Mesenchymal stem cell (in vitro differentiated cells and primary cell): ENCODE measurements at regions not wholly inside any gene's neighbourhood (a gene's known extent, or its start where the extent isn't known, plus 50 kb on each side); places are given as distances from the start of the nearest gene placed in this dataset.

Source experiments
- DNase-seq: peaks from one replicate; pipeline ENCODE4 v3.0.0-alpha.2; 2013
- H2AFZ ChIP-seq: one replicate; pipeline ENCODE4 v1.6.1; 2013; ENCODE audit warnings: low read depth, mild to moderate bottlenecking, control low read depth, inconsistent platforms, low read length, moderate library complexity
- H2AK5ac ChIP-seq: 2 replicates; pipeline ENCODE4 v1.6.1; 2013; ENCODE audit warnings: low read length, moderate library complexity, mild to moderate bottlenecking, inconsistent platforms; ENCODE audit not compliant: severe bottlenecking
- H2BK120ac ChIP-seq: one replicate; pipeline ENCODE4 v1.6.1; 2013; ENCODE audit warnings: low read depth, mild to moderate bottlenecking, inconsistent platforms, low read length, moderate library complexity
- H2BK12ac ChIP-seq, 2 experiments: one replicate each; pipeline ENCODE4 v1.6.1; 2013; ENCODE audit warnings: inconsistent platforms in 2 of 2, low read length in 2 of 2, mild to moderate bottlenecking in 2 of 2, moderate library complexity in 2 of 2, control low read depth in 1 of 2
- H2BK15ac ChIP-seq: one replicate; pipeline ENCODE4 v1.6.1; 2013; ENCODE audit warnings: mild to moderate bottlenecking, low read depth, inconsistent platforms; ENCODE audit not compliant: poor library complexity, severe bottlenecking
- H2BK5ac ChIP-seq: 2 replicates; pipeline ENCODE4 v1.6.1; 2013; ENCODE audit warnings: low read depth, mild to moderate bottlenecking, low read length, control low read depth, inconsistent platforms; ENCODE audit not compliant: poor library complexity, severe bottlenecking
- H3K14ac ChIP-seq, 2 experiments: one replicate each; pipeline ENCODE4 v1.6.1; 2013; ENCODE audit warnings: inconsistent platforms in 2 of 2, low read length in 2 of 2, control low read depth in 1 of 2, mild to moderate bottlenecking in 1 of 2, moderate library complexity in 1 of 2
- H3K18ac ChIP-seq, 2 experiments: one replicate each; pipeline ENCODE4 v1.6.1; 2013; ENCODE audit warnings: inconsistent platforms in 2 of 2, low read length in 2 of 2, control low read depth in 1 of 2, low read depth in 1 of 2, mild to moderate bottlenecking in 1 of 2
- H3K23ac ChIP-seq, 2 experiments: one replicate each; pipeline ENCODE4 v1.6.1; 2013; ENCODE audit warnings: inconsistent platforms in 2 of 2, low read length in 2 of 2, mild to moderate bottlenecking in 2 of 2, moderate library complexity in 2 of 2, control low read depth in 1 of 2
- H3K27ac ChIP-seq: 2 replicates; pipeline ENCODE4 v1.5.1; 2013; ENCODE audit warnings: mild to moderate bottlenecking, moderate library complexity, low read length, control low read depth, inconsistent platforms; ENCODE audit not compliant: poor library complexity, severe bottlenecking
- H3K27me3 ChIP-seq, 2 experiments: 2 replicates each; pipeline versions ENCODE4 v1.6.1 to v1.7.0; 2013; ENCODE audit warnings: low read length in 2 of 2, mild to moderate bottlenecking in 2 of 2, moderate library complexity in 2 of 2, control low read depth in 1 of 2, inconsistent platforms in 1 of 2; ENCODE audit not compliant: control insufficient read depth in 1 of 2, insufficient read depth in 1 of 2
- H3K36me3 ChIP-seq, 2 experiments: 2 replicates each; pipeline versions ENCODE4 v1.6.1 to v1.7.0; 2013; ENCODE audit warnings: low read length in 2 of 2, control low read depth in 1 of 2, inconsistent platforms in 1 of 2, low read depth in 1 of 2, mild to moderate bottlenecking in 1 of 2; ENCODE audit not compliant: insufficient read depth in 2 of 2, control insufficient read depth in 1 of 2
- H3K4ac ChIP-seq, 2 experiments: one replicate each; pipeline ENCODE4 v1.6.1; 2013; ENCODE audit warnings: inconsistent platforms in 2 of 2, low read length in 2 of 2, mild to moderate bottlenecking in 2 of 2, moderate library complexity in 2 of 2, control low read depth in 1 of 2, low read depth in 1 of 2
- H3K4me1 ChIP-seq: 2 replicates; pipeline ENCODE4 v1.6.1; 2013; ENCODE audit warnings: low read depth, low read length, control low read depth; ENCODE audit not compliant: control insufficient read depth, insufficient read depth
- H3K4me2 ChIP-seq: 2 replicates; pipeline ENCODE4 v1.6.1; 2013; ENCODE audit warnings: low read length, mild to moderate bottlenecking, inconsistent platforms; ENCODE audit not compliant: poor library complexity, severe bottlenecking
- H3K4me3 ChIP-seq, 2 experiments: 2 replicates each; pipeline versions ENCODE4 v1.5.1 to v1.7.0; 2013; ENCODE audit warnings: low read length in 2 of 2, mild to moderate bottlenecking in 2 of 2, control low read depth in 1 of 2, low read depth in 1 of 2; ENCODE audit not compliant: insufficient read depth in 1 of 2
- H3K79me1 ChIP-seq: replicated peaks from 2 replicates; pipeline ENCODE4 v1.6.1; 2013; ENCODE audit warnings: mild to moderate bottlenecking, control low read depth, low read length, inconsistent platforms; ENCODE audit not compliant: poor library complexity, severe bottlenecking
- H3K9ac ChIP-seq: 2 replicates; pipeline ENCODE4 v1.7.0; 2013; ENCODE audit warnings: mild to moderate bottlenecking, low read length, moderate library complexity
- H3K9me3 ChIP-seq: 2 replicates; pipeline ENCODE4 v1.7.0; 2013; ENCODE audit warnings: mild to moderate bottlenecking, low read length; ENCODE audit not compliant: control insufficient read depth
- H4K8ac ChIP-seq: one replicate; pipeline ENCODE4 v1.6.1; 2013; ENCODE audit warnings: inconsistent platforms, mild to moderate bottlenecking, low read length, moderate library complexity
- H4K91ac ChIP-seq: one replicate; pipeline ENCODE4 v1.6.1; 2013; ENCODE audit warnings: mild to moderate bottlenecking, low read length, inconsistent platforms
- WGBS: methylation state at CpG from one replicate; pipeline ENCODE4 v1.1.7; 2013; ENCODE audit warnings: mixed read lengths; 5-methylcytosine and 5-hydroxymethylcytosine counted together

- Histone ChIP-seq H2AFZ (no peak overlapping the region), H3K4ac (no peak overlapping the region)
- 91% methylated on average over 33 of the region's 33 CpGs for WGBS
Measured at GRCh38 chr2:241953324-241953928, 83.9 kb downstream of the RTP5 start.

GRCh38 chr2:241956521-241957110, 87.1 kb downstream of the RTP5 start:
- Histone ChIP-seq H3K27ac (no peak overlapping the region), H2BK120ac (no peak overlapping the region), H3K79me1 (no peaks in the 10 kb centered on the region), H2BK5ac (no peak overlapping the region), H2AFZ (no peak overlapping the region), H3K4me3 (no peak overlapping the region), H2BK12ac (no peak overlapping the region), H3K27me3 (peaks cover 17 to 34% of the 10 kb centered on the region in 2 experiments), H3K18ac (no peak overlapping the region), H3K23ac (no peak overlapping the region), H2AK5ac (no peak overlapping the region), H3K9ac (no peak overlapping the region), H3K36me3 (no peaks in the 10 kb centered on the region), H3K4me2 (no peak overlapping the region), H3K4ac (no peak overlapping the region), H4K91ac (no peak overlapping the region), H4K8ac (no peak overlapping the region), H3K14ac (peak overlapping the region in 1 of 2 experiments; percentile 63), H3K9me3 (no peaks in the 10 kb centered on the region), H3K4me1 (no peaks in the 10 kb centered on the region), H2BK15ac (no peak overlapping the region)
- WGBS = 92% methylated on average over 13 of the region's 13 CpGs
- no peak for DNase-seq

More at GRCh38 chr2:241953324-241953928, 83.9 kb downstream of the RTP5 start:
- no peak overlapping the region for H4K8ac ChIP-seq
- H4K91ac ChIP-seq = no peak overlapping the region
- no peak overlapping the region for H2BK120ac ChIP-seq
- no peak overlapping the region for H3K4me3 ChIP-seq
- no peaks in the 10 kb centered on the region for H3K36me3 ChIP-seq
- H3K4me1 ChIP-seq = peaks cover 3% of the 10 kb centered on the region
- peaks cover 28 to 39% of the 10 kb centered on the region in 2 experiments for H3K27me3 ChIP-seq
- H3K23ac ChIP-seq = no peak overlapping the region
- H3K18ac ChIP-seq = no peak overlapping the region
- H3K9me3 ChIP-seq = no peaks in the 10 kb centered on the region
- H2BK5ac ChIP-seq = no peak overlapping the region
- no peak overlapping the region for H3K9ac ChIP-seq
- H2BK12ac ChIP-seq = no peak overlapping the region
- no peak for DNase-seq
- no peak overlapping the region for H2BK15ac ChIP-seq
- no peak overlapping the region for H3K14ac ChIP-seq
- no peak overlapping the region for H3K4me2 ChIP-seq
- no peaks in the 10 kb centered on the region for H3K79me1 ChIP-seq
- H3K27ac ChIP-seq = no peak overlapping the region
- no peak overlapping the region for H2AK5ac ChIP-seq

- no peak for DNase-seq
- Histone ChIP-seq H3K14ac (no peak overlapping the region), H3K79me1 (no peaks in the 10 kb centered on the region), H3K9ac (no peak overlapping the region), H2AFZ (no peak overlapping the region), H2BK12ac (no peak overlapping the region), H2BK15ac (no peak overlapping the region), H2BK120ac (no peak overlapping the region), H3K23ac (no peak overlapping the region), H4K8ac (no peak overlapping the region), H3K27me3 (peaks cover 15 to 31% of the 10 kb centered on the region in 2 experiments), H3K36me3 (no peaks in the 10 kb centered on the region), H3K4me3 (no peak overlapping the region), H4K91ac (no peak overlapping the region), H3K4ac (no peak overlapping the region), H3K27ac (no peak overlapping the region), H3K9me3 (no peaks in the 10 kb centered on the region), H2AK5ac (no peak overlapping the region), H3K4me1 (no peaks in the 10 kb centered on the region), H3K4me2 (no peak overlapping the region), H3K18ac (no peak overlapping the region), H2BK5ac (no peak overlapping the region)
- 89% methylated on average over 14 of the region's 14 CpGs for WGBS
Measured at GRCh38 chr2:241957276-241957675, 87.7 kb downstream of the RTP5 start.

- H2BK12ac ChIP-seq = no peak overlapping the region
- no peaks in the 10 kb centered on the region for H3K9me3 ChIP-seq
- H3K23ac ChIP-seq = no peak overlapping the region
- H3K14ac ChIP-seq = no peak overlapping the region
- no peak overlapping the region for H3K27ac ChIP-seq
- no peak overlapping the region for H3K4ac ChIP-seq
- no peak overlapping the region for H4K91ac ChIP-seq
- H3K18ac ChIP-seq = no peak overlapping the region
- H3K4me3 ChIP-seq = peak overlapping the region in 1 of 2 experiments; percentile 8
- no peaks in the 10 kb centered on the region for H3K4me1 ChIP-seq
- no peak overlapping the region for H2AFZ ChIP-seq
- H2BK120ac ChIP-seq = no peak overlapping the region
- peaks cover 15 to 32% of the 10 kb centered on the region in 2 experiments for H3K27me3 ChIP-seq
- no peaks in the 10 kb centered on the region for H3K79me1 ChIP-seq
- no peak overlapping the region for H3K9ac ChIP-seq
- no peaks in the 10 kb centered on the region for H3K36me3 ChIP-seq
- H2AK5ac ChIP-seq = no peak overlapping the region
- H2BK5ac ChIP-seq = no peak overlapping the region
- H2BK15ac ChIP-seq = no peak overlapping the region
- no peak overlapping the region for H3K4me2 ChIP-seq
- no peak for DNase-seq
- 92% methylated on average over 19 of the region's 21 CpGs for WGBS
- no peak overlapping the region for H4K8ac ChIP-seq
Measured at GRCh38 chr2:241958818-241959545, 89.5 kb downstream of the RTP5 start.
